NCI-H82 treated with DMSO at 0.1 percent for 48 hours (cell line): ENCODE measurements at regions not wholly inside any gene's neighbourhood (a gene's known extent, or its start where the extent isn't known, plus 50 kb on each side); places are given as distances from the start of the nearest gene placed in this dataset.
"Not testable (repeated sequence)": the region's sequence is repeated elsewhere in the genome, so short reads cannot be mapped to it uniquely, and the experiment has no call there.

Experiments
- DNase-seq: peaks from one replicate; lab custom pipeline; 2025; ENCODE audit not compliant: unreplicated experiment; lab: John Stamatoyannopoulos, UW

DNA sequence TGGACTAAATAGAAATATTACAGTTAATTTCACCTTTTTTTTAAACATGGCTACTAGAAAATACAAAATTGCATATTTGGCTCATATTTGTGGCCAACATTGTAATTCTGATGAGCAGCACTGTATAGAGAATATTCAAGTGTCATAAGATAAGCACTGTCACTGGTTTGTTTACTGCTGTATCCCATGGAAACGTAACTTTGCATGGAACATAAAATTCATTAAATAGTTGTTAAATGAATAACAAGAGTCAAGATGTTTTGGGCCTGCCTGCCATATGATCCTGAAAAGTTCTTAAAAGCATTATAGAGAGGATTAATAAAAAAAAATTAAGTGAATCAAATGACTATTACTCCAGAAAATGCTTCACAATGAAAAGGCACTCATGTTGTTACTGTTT is 763.7 kb upstream of the CRIM1 start:
- DNase-seq = no peak

DNA sequence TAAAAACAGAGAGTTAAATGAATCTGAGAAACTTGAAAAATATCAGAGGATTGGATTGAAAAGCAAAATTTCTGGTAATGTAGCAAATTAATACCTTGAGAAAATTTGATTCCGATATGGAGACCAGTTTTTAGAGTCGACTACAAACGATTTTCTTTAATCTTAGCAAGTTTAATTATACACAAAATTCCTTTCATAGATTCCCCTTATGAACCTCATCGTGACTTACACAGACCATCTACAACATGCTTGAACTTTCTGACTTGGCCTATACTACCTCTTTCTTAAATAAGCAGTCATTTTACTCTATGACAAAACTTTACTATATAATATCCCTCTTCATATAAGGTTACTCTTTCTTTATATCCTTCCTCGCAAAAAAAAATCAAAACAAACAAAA is 769.6 kb upstream of the CRIM1 start:
- DNase-seq = no peak

DNA sequence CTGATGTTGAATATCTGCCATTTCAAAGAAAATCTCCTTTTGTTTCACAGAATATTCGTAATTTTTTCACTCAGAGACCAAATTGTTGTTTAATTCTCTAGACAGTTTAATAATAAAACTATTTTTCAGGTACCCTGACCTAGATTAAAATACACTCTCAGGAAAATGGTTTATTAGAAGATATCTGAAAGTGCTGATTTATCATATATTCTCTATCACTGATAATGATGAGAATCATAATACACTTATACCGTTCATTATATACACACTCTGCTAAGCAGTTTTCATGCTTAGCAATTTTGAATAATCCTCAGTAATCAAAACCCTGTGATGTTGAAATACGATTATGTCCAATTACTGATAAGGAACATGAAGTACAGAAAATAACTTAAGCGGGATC is 772.9 kb upstream of the CRIM1 start:
- DNase-seq = no peak

DNA sequence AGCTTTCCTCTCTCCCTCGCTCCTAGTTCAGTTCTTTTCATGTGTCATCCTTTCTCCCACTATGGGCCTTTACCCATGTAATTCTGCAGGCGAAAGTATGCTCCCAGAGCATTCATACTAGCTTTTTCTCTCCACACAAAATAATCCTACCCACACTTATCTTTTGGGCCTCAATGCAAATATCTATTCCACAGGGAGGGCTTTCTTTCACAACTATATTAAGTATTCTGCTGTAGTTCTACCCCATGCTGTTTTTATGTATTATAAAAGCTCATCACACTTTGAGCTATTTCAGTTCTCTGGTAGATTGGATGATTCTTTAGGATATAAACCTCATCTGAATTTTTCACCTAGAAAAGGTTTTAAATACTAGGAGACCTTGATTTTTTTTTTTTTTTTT is 774.6 kb upstream of the CRIM1 start:
- DNase-seq = no peak

DNA sequence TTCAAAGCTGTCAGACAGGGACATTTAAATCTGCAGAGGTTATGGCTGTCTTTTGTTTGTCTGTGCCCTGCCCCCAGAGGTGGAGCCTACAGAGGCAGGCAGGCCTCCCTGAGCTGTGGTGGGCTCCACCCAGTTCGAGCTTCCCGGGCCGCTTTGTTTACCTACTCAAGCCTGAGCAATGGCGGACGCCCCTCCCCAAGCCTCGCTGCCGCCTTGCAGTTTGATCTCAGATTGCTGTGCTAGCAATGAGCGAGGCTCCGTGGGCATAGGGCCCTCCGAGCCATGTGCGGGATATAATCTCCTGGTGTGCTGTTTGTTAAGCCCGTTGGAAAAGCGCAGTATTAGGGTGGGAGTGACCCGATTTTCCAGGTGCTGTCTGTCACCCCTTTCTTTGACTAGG is 787.0 kb upstream of the CRIM1 start:
- not testable (repeated sequence) for DNase-seq

DNA sequence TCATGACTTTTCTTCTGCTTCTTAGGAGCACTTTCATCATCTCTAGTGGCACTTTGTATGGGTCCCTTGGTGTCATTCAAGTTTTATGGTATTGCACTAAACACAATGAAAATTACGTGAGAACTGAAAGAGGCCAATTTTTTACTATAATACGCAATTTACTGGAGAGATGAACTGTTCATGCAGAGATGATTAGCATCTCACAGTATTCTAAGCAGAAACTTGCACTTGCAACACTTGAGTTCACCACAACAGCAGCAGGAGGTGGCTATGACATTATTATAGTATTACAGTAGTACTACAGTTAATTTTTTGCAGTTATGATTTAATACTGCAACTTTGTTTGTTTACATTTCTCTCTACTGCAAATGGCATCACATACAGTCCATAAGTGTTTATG is 793.1 kb upstream of the CRIM1 start:
- no peak for DNase-seq

DNA sequence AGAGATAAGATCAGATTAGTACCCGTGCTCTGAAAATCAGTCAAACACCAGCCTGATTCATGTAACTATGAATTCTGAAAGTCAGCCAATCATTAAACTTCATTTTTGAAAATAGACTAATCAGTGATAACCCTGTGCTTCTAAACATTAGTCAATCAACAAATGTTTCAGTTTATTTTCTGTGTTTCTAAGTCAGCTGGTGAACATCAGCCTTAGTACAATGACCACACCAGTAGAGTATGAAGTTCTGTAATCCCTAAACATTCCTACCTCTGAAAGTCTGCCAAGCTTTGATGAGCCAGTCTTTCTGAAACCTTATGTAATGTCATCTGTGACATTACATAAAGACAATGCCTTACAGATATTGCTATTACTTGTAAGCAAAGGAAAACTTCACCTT is 807.4 kb upstream of the CRIM1 start:
- DNase-seq = no peak

DNA sequence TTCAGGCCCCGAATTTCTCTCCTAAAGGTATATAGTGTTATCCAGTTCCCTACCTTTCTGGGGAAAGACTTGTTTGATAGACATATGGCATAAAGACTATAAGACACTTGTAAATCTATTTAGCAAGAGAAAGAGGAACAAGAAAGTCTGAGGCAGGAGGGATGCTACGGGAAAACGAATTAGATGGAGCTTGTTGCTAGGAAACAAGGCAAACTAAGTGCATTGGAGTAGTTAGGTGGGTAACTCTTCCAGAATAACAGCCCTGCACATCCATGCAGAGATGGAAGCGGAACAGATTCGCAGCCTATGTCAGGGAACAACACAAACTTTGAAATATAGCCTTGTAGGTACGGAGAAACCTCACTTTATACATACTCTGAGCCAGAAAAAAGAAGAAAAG is 810.3 kb upstream of the CRIM1 start:
- DNase-seq = no peak

DNA sequence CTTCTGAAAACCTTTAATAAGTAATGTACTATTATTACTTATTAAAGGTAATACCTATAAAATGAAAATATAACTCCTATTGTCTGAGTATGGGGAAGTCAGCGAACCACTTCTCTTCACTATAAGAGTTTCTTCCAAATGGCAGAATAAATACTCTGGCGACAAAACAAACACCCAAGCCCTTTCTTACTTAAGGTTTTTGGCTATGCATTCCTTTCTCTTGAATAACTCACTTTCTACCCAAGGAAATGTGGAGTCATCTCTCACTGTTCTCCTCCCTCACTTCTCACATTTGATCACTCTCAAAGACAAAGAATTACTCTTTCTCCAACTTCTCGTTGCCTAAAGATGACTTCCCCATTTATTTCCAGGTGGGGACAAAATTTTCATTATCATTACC is 816.8 kb upstream of the CRIM1 start:
- no peak for DNase-seq

DNA sequence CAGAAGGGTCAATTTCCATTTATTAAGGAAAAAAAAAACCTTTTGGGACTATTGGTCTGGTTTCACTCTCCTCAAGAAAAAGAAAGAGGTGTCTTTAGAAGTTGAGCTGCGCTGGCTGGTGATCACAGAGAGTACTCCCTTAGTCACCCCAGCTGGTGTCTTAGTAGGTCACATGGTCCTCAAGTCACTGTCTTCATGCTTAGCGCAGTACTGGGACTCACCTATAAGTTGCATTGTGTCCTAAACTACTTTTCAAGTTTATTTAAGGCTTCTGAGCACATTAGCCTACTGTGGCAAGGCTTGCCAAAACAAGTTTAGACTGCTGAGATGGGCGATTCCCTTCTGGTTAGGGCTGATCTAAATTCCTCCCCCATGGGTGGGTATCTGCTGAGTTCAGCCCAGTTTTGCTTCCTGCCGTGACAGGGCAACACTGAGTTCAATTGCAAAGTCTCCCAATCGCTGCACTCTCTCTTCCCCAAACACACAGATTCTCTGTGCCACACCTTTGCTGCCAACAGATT is 824.9 kb upstream of the CRIM1 start:
- DNase-seq = no peak

DNA sequence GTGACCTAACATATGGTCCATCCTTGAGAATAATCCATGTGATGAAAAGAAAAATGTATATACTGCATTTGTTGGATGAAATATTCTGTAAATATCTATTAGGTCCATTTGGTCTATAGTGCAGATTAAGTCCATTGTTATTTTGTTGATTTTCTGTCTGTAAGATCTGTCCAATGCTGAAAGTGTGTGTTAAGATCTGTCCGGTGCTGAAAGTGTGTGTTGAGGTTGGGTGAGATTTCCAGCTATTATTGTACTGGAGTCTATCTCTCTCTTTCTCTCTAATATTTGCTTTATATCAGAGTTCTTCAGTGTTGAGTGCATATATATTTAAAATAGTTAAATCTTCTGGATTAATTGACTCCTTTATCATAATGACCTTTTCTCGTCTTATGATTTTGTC is 828.8 kb upstream of the CRIM1 start:
- no peak for DNase-seq

DNA sequence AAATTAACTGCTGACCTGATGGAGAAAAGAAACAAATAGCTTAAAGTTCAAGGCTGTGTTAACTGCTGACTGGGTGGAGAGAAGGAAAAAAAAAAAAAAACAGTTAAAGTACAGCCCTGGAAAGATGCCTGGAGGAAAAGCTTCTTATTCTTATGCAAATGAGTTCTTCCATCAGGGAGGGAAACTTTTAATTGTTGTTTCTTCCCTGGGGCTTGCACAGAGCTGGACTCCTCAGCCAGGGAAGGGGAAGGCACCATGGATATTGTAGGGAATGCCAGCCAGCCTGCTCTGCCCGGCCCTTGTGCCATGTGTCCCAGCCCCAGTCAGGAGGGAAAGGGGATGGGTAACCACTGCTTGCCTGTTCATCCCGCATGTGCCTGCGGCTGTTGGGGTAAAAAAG is 833.1 kb upstream of the CRIM1 start:
- no peak for DNase-seq

DNA sequence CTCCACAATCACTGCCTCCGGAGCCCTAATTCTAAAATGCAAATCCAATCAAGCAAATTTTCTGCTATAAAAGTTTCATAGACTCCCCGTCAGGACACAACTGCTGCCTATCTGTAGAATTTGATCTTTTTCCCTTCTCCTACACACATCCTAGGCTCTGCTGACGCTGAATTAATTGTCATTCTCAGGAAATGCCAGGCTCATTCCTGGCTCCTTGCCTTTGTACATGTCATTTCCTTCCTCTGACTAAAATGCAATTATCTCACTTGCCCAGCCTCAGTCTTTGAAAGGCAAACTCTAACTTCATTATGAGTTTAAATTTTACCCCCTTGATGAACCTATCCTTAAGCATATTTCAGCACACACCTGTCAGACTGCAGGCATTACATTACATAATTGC is 844.9 kb upstream of the CRIM1 start:
- DNase-seq = no peak

DNA sequence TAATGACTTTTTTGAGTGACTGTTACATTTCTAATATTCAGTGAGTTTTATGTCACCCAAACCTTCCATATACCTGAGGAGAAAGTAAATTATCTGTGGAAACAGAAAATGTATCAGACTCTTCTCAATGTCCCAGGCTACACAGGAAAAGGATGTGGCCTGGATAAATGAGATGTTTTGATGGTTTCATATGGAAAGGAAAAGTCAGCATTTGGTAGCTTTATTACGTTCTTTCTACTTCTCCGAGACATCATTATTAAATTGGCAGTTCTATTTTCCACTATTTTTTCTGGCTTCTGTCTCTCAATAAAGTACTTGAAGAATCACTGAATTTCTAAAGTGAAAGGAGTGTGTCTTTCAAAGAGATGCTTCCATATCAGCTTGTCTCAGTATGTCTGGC is 847.0 kb upstream of the CRIM1 start:
- DNase-seq = no peak

DNA sequence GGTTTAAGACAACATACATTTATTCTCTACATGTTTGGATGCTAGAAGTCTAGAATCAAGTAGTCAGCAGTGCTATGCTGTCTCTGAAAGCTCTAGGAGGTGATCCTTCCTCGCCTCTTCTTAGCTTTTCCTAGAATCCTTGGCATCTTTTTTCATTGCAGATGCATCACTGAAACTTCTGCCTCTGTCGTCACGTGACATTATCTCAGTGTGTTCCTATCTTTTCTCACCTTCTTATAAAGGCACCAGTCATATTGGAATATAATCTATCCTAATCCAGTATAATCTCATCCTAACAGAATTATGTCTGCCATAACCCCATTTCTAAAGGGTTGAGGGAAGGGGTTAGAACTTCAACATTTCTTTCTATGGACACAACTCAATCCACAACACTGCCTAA is 851.2 kb upstream of the CRIM1 start:
- DNase-seq = no peak

DNA sequence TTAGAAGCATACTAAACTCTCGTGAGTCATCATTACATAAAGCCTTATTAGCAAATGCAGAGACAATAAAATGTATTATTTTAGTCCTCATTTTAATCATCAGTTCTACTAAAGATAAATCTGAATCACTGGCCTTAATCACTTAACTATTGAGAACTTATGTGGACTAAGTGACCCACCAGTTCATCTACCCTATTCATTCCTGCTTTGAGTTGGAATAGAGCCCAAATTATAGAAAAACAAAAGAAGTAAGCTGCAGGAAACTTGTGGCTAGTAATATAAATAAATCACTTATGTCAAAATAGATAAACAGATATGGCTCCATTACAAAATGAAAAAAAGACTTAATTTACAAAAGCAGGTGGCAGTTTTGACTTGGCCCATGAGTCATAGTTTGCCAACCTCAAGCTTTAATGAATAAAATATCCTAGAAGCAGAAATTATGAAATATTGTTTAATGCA is 851.8 kb upstream of the CRIM1 start:
- DNase-seq = no peak

DNA sequence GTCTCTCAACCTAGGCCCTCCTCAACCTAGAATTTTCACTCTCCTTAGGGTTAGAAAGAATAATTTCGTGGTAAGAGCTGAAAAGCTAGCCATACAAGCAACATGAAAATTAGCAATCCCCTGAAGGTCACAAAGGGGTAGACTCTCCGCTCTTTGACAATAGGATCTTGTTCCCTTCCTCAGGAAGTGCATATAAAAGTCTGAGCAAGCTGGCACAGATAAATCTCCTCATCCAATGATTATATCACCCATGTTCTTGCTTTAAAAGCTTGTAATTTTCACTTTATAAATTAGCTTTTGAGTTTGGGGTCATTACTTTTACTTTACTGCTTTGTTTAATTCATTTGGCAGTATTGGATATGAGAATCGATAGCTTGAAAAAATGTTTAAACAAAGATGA is 852.3 kb upstream of the CRIM1 start:
- no peak for DNase-seq

DNA sequence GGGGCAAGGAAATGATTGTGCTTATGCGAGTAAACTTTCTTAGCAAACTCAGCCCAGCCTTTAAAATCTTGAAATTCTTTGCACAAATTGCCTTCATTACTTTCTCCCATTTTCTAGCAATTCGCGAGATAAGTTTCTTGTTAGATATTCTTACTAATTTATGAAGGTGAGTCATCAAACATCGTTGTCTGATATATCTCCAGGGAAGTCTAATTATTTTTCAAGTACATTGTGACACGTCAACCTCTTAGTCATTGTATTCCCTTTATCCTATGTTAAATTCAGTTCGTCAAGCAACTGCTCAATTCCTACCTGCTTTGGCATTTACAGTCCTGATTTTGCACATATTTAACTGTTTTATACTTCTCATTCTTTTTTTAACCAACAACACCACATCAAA is 854.5 kb upstream of the CRIM1 start:
- no peak for DNase-seq

DNA sequence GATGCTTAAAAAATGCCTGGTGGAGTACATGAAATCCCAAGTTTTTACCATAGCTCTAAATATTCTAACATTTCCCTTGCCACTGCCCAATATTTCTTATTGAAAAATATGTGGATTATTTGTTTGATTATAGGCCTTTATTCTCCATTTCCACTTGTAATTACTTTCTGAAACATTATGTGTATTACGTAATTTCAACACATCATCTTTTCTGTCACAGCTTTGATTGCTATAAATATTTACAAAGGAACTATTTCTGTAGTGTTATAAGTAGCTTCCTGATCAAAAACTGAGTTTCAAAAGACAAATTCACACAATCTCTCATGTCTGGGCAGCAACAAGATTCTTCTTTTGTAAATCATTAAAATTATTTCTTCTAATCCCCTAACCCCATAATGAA is 859.6 kb upstream of the CRIM1 start:
- no peak for DNase-seq

DNA sequence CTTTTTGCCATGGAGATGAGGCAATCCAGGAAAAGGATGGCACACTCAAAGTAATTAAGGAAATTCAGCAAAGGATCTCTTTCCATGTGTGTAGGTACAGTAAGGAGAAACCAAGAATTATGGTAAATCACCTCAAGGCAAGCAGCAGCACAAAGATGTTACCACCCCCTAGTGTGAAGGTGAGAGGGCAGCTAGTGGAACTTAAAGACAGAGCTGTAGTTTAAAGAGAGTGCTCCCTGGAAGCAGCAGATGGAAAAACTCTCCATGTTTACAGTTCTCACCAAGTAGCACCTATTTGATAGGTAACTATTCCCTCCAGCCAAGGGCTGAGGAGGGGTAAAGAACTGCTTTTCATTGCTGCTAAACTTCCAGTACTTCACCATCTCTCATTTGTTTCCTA is 860.4 kb upstream of the CRIM1 start:
- no peak for DNase-seq

DNA sequence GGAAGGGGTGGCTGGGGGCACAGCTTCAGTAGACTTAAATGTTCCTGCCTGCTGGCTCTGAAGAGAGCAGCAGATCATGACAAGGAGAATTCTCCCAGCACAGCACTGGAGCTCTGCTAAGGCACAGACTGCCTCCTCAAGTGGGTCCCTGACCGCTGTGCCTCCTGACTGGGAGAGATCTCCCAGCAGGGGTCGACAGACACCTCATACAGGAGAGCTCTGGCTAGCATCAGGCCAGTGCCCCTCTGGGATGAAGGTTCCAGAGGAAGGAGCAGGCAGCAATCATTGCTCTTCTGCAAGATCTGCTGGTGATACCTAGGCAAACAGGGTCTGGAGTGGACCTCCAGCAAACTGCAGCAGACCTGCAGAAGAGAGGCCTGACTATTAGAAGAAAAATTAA is 877.5 kb upstream of the CRIM1 start:
- not testable (repeated sequence) for DNase-seq

DNA sequence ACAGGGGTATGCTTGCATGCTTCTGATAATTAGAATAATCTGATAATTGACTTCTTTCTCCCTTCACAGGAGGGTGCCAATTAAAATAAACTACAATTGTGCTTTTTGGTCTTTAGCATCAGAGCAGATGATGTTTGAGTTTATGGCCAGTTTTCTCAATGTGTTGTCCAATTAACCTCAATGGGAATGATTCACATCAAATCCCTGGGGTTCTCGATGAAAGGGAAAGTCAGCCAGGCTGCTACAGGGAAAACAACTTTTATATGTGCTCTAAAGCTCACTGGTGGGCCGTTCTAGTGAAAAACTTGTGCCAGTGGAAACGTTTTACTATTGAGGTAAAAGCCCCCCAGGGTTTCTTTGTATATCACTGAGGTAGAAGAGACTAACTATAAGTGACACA is 887.3 kb upstream of the CRIM1 start:
- DNase-seq = no peak

DNA sequence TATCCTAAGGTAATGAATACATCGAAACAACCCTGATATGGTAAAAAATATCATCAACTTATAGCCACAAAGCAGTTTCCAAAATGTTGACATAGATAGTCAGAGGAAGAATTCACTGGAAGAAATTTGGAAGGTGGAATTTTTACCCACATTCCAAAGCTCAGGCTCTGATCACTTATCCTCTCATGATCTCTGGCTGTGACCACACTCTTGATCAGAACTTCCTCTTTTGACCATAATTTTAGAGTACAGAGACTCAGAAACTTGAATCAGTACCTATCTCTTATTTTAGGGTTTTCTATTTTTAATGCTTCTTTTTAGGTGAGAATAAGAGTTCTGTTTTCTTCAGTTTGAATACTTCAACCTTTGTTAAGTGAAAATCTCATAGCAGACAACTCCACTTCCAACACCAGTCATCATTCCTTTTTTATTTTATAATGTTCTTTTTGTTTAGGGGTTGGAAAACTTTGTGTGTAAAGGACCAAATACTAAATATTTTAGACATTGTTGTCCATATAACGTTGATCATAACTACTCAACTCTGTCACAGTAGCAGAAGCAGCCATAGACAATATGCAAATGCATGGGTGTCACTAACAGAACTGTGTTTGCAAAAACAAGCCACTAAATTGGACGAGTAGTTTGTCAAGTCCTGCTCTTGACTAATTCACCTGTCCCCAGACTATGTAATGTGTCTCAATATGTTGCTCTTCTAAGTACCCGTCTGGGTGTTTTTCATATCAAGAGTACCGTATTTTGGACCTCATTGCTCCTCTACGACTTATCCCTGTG is 891.6 kb upstream of the CRIM1 start:
- DNase-seq = no peak
